Lower leg skin (tissue), 4 donors: ENCODE measurements at regions not wholly inside any gene's neighbourhood (a gene's known extent, or its start where the extent isn't known, plus 50 kb on each side); places are given as distances from the start of the nearest gene placed in this dataset.

Source experiments
- DNase-seq, 2 donors: peaks; one replicate each; pipeline ENCODE4 v3.0.0-alpha.2; 2019; ENCODE audit warnings: low spot score in 2 of 2
- H3K4me3 ChIP-seq: fragments of 200-600 bp; sonication (generic); 2 replicates; pipeline ENCODE4 v1.5.1; 2017; ENCODE audit warnings: mild to moderate bottlenecking, low read depth; ENCODE audit not compliant: poor library complexity, severe bottlenecking
- POLR2A ChIP-seq, 2 donors: fragments of 450-650 bp; IDR thresholded peaks; one replicate each; pipeline ENCODE4 v1.6.1; 2016 to 2017; ENCODE audit warnings: antibody characterized with exemption in 2 of 2, mild to moderate bottlenecking in 1 of 2, moderate library complexity in 1 of 2
- WGBS, 2 donors: methylation state at CpG; one replicate each; pipeline ENCODE4 v1.1.5; 2018; 5-methylcytosine and 5-hydroxymethylcytosine counted together
- intact Hi-C: fragments of 100-400 bp; cut with DNase I; formaldehyde crosslinking; loops from one replicate; pipeline ENCODE4 v1.15.0; 2023; ENCODE audit warnings: low total_unique reads
- TF ChIP-seq, protein P1 (sequence below), 3 donors: fragments of 450-650 bp; IDR thresholded peaks; one replicate each; pipeline ENCODE4 v1.5.1; 2016; ENCODE audit warnings: antibody characterized with exemption in 3 of 3, mild to moderate bottlenecking in 3 of 3, moderate library complexity in 2 of 3

DNA sequence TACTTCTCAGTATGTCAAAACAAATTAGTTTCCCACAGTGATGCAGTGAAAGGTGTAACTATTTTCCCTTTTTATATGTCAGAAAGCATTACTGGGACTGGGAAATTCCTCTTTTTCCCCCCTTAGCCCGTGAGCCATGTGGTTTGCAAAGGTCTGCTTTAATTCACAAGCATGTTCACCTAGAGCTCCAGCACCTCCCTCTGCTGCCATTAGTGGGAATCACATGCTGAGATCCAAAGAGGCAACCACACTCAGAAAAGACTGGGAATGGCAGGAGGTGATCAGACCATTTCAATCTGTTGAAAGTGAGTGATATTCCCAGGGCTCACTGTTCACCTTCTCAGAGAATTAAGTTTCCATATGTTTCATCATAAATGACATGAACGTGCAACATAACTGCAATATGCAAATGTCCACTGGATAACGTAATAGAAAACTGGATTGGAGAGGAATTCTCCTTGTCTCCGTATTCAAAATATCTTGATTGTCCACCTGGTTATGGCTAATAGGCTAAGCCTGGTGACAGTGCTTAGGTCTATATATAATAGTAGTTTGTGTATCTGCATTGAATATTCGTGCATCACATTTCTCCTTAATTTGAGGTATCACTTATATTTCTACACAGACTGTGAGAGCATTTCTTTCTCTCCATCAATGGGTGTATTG lies 703.5 kb upstream of the WWC1 start:
- WGBS, 2 donors = 70 to 74% methylated on average over 5 of the region's 5 CpGs
- no peak for DNase-seq
- TF ChIP-seq, protein P1, sequence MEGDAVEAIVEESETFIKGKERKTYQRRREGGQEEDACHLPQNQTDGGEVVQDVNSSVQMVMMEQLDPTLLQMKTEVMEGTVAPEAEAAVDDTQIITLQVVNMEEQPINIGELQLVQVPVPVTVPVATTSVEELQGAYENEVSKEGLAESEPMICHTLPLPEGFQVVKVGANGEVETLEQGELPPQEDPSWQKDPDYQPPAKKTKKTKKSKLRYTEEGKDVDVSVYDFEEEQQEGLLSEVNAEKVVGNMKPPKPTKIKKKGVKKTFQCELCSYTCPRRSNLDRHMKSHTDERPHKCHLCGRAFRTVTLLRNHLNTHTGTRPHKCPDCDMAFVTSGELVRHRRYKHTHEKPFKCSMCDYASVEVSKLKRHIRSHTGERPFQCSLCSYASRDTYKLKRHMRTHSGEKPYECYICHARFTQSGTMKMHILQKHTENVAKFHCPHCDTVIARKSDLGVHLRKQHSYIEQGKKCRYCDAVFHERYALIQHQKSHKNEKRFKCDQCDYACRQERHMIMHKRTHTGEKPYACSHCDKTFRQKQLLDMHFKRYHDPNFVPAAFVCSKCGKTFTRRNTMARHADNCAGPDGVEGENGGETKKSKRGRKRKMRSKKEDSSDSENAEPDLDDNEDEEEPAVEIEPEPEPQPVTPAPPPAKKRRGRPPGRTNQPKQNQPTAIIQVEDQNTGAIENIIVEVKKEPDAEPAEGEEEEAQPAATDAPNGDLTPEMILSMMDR (IDR thresholded peaks at IDR 0.05) = no peak
- TF ChIP-seq POLR2A (IDR thresholded peaks at IDR 0.05) = no peak
- H3K4me3 ChIP-seq = no peak overlapping the region
- intact Hi-C loops = no loop called here

DNA sequence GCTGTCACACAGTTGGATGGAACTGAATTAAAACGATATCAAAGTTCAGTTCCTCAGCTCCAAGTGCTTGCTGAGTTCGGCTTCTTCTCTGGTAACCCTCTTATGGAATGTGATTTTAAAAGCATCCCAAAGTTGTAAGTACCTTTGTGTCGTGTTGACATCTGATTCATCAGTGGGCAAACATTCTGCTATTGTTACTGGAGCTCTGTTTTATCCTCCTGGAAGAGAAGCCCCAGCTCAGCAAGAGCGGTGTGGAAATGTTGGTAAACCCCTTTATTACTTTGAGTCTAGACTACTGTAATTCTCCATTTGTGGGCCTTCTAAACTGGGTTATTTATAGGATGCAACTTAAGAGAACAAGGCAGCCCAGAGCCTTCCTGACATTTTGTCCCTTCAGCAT lies 699.3 kb upstream of the WWC1 start:
- TF ChIP-seq POLR2A (IDR thresholded peaks at IDR 0.05) = no peak
- TF ChIP-seq, protein P1 (IDR thresholded peaks at IDR 0.05) = no peak
- intact Hi-C loops = no loop called here
- DNase-seq = no peak
- 91 to 96% methylated on average over 4 of the region's 4 CpGs for WGBS, 2 donors
- H3K4me3 ChIP-seq = no peak overlapping the region

DNA sequence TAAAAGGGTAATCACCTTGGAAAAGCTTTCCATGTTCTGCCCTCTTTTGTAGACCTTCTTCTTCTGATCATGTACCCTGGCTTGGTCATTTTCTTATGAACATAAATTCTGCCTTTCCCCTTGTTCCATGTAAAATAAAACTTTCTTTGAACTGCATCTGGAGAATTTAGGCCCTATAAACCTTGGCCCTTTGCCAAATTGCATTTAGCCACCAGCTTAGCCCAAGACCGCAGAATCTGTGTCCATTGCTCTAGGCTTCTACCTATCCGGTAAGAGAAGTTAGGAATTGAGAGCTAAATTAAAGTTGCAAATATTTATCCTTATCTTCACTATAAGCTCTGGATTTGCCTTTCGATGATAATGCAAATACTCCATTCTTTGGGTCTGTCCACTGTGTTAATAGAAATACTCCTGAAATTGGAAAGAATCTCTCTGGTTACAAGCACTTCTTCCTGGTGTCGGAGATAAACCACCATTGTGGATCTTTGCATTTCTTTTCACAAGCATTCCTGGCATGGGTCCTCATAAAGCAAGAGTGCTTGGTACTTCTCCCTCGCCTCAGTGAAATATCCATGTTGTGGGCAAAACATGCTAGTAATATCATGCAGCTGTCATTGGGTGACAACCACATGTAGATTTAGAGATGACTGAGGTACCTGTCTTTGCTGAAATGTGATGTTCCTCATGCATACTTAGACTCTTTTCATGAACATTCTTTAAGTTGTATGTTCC lies 698.0 kb upstream of the WWC1 start:
- TF ChIP-seq, protein P1 (IDR thresholded peaks at IDR 0.05) = no peak
- TF ChIP-seq POLR2A (IDR thresholded peaks at IDR 0.05) = no peak
- DNase-seq = no peak
- H3K4me3 ChIP-seq = no peak overlapping the region
- intact Hi-C loops = no loop called here
- 94 to 95% methylated on average over 5 of the region's 5 CpGs for WGBS, 2 donors

DNA sequence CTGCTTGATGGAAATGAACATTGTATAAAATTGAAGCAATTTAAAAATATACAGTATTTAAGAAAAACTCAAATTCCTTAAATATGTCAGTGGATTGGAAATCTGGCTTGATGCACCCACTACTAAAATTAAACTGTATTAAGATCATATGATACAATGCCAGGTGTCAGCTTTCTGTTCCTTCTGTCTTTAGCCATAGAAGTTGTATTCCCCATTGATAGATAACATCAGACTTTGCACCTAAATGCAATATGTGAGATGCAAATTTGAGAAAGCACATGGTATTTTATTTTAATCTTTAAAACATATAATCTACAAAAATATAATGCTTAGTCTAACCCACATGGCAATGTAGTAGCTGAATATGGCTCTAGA lies 697.4 kb upstream of the WWC1 start:
- DNase-seq = no peak
- intact Hi-C loops = no loop called here

DNA sequence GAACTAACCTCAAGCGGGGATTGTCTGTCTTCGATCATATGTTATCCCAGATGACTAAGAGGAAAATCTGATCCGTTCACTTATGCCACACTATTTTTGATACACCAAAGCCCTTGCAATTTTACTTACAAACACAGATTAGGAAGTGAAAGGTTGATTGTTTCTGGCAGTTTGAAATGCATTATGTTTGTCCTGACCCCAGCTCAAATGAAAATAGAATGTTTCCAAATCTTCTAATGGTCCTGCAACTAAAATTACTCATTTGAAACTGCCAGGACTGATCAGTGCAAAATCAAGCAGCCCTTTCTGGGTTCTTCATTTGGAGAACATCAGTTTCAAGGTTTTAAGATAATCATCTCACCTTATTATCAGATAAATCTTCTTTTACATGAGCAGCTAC lies 696.7 kb upstream of the WWC1 start:
- 79 to 86% methylated on average over 3 of the region's 3 CpGs for WGBS, 2 donors
- TF ChIP-seq, protein P1 (IDR thresholded peaks at IDR 0.05) = no peak
- TF ChIP-seq POLR2A (IDR thresholded peaks at IDR 0.05) = no peak
- H3K4me3 ChIP-seq = no peak overlapping the region
- intact Hi-C loops = no loop called here
- no peak for DNase-seq

More for the DNA sequence above, 697.4 kb upstream of the WWC1 start:
- TF ChIP-seq, protein P1 (IDR thresholded peaks at IDR 0.05) = no peak
- TF ChIP-seq POLR2A (IDR thresholded peaks at IDR 0.05) = no peak
- no peak overlapping the region for H3K4me3 ChIP-seq
